ENCODE measurements at regions not wholly inside any gene's neighbourhood (a gene's known extent, or its start where the extent isn't known, plus 50 kb on each side); places are given as distances from the start of the nearest gene placed in this dataset.

DNA sequence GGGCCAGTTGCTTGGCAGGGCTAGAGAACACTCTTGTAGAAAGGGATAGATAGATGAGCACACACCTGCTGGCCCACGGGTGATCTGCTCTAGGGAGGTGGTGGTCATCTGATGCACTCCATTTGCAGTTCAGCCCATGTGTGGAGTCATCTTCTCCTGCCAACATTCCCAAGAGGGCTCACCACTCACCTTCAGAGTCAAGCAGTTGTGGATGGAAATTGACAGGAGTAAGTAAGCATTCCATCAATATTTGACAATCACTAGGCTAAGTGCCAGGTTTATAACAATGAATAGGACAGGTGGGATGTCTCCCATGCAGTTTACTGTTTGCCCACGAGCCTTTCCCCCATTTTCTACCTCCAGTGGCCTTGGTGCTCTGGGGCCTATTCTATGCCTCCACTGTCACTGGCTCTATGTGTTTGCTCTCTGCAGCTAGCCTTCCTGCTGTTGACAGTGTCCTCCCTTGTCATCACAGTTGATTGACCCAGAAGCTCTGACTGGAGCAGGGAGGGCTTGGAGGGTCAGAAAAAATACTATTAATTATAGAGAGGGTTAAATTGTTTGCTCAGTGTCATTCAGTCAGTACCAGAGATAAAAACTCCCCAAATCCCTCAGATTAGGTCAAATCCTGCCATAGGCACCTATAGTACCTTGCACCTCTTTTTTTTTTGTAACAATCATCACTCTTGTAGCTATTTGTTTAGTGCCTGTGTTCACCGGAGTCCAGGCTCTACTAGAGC, 134.6 kb upstream of the PZP start (continued):
- TF ChIP-seq, protein P1, sequence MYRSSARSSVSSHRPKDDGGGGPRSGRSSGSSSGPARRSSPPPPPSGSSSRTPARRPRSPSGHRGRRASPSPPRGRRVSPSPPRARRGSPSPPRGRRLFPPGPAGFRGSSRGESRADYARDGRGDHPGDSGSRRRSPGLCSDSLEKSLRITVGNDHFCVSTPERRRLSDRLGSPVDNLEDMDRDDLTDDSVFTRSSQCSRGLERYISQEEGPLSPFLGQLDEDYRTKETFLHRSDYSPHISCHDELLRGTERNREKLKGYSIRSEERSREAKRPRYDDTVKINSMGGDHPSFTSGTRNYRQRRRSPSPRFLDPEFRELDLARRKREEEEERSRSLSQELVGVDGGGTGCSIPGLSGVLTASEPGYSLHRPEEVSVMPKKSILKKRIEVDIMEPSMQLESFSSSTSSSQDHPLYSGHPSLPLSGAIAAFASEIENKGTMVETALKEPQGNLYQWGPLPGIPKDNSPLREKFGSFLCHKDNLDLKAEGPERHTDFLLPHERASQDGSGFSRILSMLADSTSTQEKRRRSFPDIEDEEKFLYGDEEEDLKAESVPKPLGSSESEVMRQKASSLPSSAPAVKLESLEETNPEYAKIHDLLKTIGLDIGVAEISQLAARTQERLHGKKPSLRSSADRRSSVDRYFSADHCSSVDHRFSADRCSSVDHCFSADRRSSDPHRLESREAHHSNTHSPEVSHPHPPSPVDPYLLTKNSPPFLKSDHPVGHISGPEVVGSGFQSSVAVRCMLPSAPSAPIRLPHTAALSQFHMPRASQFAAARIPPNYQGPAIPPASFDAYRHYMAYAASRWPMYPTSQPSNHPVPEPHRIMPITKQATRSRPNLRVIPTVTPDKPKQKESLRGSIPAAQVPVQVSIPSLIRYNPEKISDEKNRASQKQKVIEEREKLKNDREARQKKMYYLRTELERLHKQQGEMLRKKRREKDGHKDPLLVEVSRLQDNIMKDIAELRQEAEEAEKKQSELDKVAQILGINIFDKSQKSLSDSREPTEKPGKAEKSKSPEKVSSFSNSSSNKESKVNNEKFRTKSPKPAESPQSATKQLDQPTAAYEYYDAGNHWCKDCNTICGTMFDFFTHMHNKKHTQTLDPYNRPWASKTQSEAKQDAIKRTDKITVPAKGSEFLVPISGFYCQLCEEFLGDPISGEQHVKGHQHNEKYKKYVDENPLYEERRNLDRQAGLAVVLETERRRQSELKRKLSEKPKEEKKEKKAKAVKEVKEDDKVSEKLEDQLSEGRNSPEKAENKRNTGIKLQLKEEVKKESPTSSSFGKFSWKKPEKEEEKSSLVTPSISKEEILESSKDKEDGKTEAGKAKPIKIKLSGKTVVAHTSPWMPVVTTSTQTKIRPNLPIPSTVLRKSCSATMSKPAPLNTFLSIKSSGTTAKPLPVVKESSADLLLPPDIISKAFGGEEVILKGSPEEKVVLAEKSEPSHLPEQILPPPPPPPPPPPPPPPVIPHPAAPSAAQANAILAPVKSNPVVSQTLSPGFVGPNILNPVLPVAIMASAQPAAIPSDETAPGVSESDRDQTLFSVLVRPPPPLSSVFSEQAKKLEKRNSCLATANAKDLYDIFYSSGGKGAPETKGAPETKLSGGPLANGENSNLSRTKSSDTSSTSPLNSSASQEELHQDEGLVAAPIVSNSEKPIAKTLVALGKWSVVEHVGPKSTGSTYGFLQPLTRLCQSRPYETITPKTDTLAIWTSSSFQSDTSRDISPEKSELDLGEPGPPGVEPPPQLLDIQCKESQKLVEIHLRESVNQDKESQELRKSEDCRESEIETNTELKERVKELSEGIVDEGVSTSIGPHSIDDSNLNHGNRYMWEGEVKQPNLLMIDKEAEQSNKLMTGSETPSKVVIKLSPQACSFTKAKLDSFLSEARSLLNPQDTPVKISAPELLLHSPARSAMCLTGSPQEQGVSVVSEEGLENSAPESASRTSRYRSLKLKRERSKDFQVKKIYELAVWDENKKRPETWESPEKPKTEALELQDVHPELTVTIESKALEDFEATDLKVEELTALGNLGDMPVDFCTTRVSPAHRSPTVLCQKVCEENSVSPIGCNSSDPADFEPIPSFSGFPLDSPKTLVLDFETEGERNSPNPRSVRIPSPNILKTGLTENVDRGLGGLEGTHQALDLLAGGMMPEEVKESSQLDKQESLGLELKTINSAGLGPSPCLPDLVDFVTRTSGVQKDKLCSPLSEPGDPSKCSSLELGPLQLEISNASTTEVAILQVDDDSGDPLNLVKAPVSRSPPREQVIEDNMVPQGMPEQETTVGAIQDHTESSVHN (CRISPR knock-in tag; IDR thresholded peaks at IDR 0.05): no peak
- TF ChIP-seq HNF4G (IDR thresholded peaks at IDR 0.05; ENCODE audit: borderline replicate concordance, low read depth, low read length) (no peak), HNF4G (CRISPR knock-in tag; IDR thresholded peaks at IDR 0.05; ENCODE audit: borderline replicate concordance, low read depth) (no peak), TBX2 (CRISPR knock-in tag; IDR thresholded peaks at IDR 0.05; ENCODE audit: borderline replicate concordance) (peak; percentile 95), SMARCE1 (IDR thresholded peaks at IDR 0.05; ENCODE audit: borderline replicate concordance) (no peak), MTA1 (CRISPR knock-in tag; IDR thresholded peaks at IDR 0.05; ENCODE audit: borderline replicate concordance) (no peak), SMAD3 (CRISPR knock-in tag; IDR thresholded peaks at IDR 0.05) (no peak; the same call in 1 of the 2 replicates), SIX1 (CRISPR knock-in tag; IDR thresholded peaks at IDR 0.05; ENCODE audit: borderline replicate concordance) (no peak), TOE1 (CRISPR knock-in tag; IDR thresholded peaks at IDR 0.05) (no peak), ZC3H13 (CRISPR knock-in tag; IDR thresholded peaks at IDR 0.05) (no peak), NR3C1 (CRISPR knock-in tag; IDR thresholded peaks at IDR 0.05) (no peak), MAZ (IDR thresholded peaks at IDR 0.05; ENCODE audit: borderline replicate concordance, low read depth, low read length) (no peak), MAZ (CRISPR knock-in tag; IDR thresholded peaks at IDR 0.05; ENCODE audit: low read depth) (no peak)
- TF ChIP-seq, protein P2, sequence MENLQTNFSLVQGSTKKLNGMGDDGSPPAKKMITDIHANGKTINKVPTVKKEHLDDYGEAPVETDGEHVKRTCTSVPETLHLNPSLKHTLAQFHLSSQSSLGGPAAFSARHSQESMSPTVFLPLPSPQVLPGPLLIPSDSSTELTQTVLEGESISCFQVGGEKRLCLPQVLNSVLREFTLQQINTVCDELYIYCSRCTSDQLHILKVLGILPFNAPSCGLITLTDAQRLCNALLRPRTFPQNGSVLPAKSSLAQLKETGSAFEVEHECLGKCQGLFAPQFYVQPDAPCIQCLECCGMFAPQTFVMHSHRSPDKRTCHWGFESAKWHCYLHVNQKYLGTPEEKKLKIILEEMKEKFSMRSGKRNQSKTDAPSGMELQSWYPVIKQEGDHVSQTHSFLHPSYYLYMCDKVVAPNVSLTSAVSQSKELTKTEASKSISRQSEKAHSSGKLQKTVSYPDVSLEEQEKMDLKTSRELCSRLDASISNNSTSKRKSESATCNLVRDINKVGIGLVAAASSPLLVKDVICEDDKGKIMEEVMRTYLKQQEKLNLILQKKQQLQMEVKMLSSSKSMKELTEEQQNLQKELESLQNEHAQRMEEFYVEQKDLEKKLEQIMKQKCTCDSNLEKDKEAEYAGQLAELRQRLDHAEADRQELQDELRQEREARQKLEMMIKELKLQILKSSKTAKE (CRISPR knock-in tag; IDR thresholded peaks at IDR 0.05; ENCODE audit: borderline replicate concordance): peak; percentile 39; the same call in 1 of the 2 replicates
- TF ChIP-seq, protein P3, sequence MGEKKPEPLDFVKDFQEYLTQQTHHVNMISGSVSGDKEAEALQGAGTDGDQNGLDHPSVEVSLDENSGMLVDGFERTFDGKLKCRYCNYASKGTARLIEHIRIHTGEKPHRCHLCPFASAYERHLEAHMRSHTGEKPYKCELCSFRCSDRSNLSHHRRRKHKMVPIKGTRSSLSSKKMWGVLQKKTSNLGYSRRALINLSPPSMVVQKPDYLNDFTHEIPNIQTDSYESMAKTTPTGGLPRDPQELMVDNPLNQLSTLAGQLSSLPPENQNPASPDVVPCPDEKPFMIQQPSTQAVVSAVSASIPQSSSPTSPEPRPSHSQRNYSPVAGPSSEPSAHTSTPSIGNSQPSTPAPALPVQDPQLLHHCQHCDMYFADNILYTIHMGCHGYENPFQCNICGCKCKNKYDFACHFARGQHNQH (CRISPR knock-in tag; IDR thresholded peaks at IDR 0.05): peak; percentile 87; the same call in 1 of the 2 replicates
- TF ChIP-seq, protein P4, sequence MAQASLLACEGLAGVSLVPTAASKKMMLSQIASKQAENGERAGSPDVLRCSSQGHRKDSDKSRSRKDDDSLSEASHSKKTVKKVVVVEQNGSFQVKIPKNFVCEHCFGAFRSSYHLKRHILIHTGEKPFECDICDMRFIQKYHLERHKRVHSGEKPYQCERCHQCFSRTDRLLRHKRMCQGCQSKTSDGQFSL (CRISPR knock-in tag; IDR thresholded peaks at IDR 0.05): no peak
- TF ChIP-seq, protein P5, sequence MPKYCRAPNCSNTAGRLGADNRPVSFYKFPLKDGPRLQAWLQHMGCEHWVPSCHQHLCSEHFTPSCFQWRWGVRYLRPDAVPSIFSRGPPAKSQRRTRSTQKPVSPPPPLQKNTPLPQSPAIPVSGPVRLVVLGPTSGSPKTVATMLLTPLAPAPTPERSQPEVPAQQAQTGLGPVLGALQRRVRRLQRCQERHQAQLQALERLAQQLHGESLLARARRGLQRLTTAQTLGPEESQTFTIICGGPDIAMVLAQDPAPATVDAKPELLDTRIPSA (CRISPR knock-in tag; IDR thresholded peaks at IDR 0.05; ENCODE audit: borderline replicate concordance): no peak
